GM12864 (cell line): ENCODE measurements at regions not wholly inside any gene's neighbourhood (a gene's known extent, or its start where the extent isn't known, plus 50 kb on each side); places are given as distances from the start of the nearest gene placed in this dataset.

Source experiments
- DNase-seq: peaks from one replicate; pipeline ENCODE4 v3.0.0-alpha.2; 2011; ENCODE audit warnings: low read depth
- H3K4me3 ChIP-seq: 2 replicates; pipeline ENCODE4 v1.5.1; 2011; ENCODE audit warnings: mild to moderate bottlenecking, low read depth, low read length, control low read depth
- TF ChIP-seq, protein P1 (sequence below): IDR thresholded peaks from 2 replicates; pipeline ENCODE4 v1.5.1; 2011; ENCODE audit warnings: low read depth, mild to moderate bottlenecking, moderate library complexity, low read length, control low read depth, inconsistent platforms; ENCODE audit errors: missing control alignments

DNA sequence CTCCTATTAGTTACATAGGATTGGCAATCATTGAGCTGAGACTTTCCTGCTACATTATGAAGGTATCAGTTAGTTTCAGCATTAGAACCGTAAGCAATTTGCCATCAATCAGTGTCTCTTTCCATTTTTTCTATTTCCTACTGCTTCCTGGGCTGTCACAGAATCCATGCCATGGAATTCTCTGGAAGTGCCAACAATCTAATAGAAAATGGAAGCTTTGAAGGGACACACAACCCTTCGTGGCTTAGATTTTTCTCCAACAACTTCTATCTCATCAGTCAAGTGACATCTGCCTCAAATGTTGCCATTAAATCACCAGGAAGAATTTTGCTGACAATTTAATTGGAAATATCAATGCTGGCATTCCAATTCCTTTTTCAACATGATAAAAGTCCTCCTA lies 183.5 kb upstream of the PARD3B start:
- no peak overlapping the region for H3K4me3 ChIP-seq
- DNase-seq = no peak
- TF ChIP-seq, protein P1, sequence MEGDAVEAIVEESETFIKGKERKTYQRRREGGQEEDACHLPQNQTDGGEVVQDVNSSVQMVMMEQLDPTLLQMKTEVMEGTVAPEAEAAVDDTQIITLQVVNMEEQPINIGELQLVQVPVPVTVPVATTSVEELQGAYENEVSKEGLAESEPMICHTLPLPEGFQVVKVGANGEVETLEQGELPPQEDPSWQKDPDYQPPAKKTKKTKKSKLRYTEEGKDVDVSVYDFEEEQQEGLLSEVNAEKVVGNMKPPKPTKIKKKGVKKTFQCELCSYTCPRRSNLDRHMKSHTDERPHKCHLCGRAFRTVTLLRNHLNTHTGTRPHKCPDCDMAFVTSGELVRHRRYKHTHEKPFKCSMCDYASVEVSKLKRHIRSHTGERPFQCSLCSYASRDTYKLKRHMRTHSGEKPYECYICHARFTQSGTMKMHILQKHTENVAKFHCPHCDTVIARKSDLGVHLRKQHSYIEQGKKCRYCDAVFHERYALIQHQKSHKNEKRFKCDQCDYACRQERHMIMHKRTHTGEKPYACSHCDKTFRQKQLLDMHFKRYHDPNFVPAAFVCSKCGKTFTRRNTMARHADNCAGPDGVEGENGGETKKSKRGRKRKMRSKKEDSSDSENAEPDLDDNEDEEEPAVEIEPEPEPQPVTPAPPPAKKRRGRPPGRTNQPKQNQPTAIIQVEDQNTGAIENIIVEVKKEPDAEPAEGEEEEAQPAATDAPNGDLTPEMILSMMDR = no peak

DNA sequence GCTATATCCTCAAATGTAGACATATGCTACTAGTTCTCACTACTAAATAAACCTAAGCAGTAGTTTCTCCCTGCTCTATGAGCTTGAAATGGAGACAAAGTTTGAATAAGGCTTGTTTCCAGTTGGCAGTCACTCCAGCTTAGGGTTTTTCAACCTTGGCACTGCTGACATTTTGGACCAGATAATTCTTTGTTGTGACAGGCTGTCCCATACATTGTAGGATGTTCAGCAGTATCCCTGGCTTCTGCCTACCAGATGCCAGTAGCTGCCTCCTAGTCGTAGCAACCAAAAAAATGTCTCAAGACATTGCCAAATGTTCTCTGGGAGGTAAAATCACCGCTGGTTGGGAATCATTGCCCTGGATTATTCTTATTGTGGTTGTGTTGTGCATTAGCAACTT lies 182.7 kb upstream of the PARD3B start:
- H3K4me3 ChIP-seq = no peak overlapping the region
- TF ChIP-seq, protein P1 = no peak
- no peak for DNase-seq

DNA sequence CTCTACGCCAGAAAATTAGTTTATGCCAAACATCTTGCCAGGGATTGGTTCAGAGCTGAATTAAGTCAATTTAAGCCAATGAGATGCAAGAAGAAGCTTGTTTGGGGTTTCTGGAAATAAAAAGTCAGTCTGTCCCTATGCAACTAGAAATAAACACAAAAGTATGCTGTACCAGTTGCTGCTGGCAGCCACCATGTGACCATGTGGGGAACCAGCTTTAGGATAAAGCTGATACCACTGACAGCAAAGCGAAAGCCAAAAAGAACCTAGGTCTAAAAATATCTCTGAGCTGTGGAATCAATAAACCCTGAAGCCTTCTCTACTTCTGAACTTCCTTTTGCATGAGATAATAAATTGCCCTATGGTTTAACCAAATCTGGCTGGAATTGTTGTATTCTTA lies 181.8 kb upstream of the PARD3B start:
- DNase-seq = no peak
- no peak overlapping the region for H3K4me3 ChIP-seq
- TF ChIP-seq, protein P1 = no peak

DNA sequence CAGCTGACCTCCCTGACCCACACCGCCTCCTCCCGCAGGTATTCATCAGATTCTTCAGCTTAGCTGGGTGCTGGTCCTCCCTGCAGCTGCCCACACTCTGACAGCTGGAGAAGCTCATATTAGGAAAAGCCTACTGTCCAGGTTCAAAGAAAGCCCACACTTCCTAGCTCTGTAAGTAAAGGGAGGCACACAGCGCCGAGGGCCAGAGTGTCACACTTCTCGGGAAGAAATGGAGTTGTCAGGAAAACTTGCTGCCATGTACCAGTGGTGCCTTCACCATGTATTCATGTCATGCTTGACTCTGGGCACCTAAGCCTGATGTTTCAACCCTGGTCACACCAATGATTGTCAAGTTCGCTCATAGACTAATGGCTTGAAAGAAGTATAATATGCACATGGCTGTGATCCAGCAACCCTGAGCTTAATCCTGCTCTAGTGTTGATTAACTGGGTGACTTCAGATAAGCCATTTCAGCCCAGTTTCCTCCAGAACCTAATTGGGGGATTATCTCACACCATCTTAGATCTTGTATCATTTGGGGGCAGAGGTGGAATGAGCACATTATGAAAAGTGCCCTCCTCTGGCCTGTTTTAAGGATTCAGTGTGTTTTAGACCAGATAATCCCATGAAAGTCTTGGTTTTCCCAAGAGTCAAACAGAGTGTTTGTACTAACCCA lies 180.3 kb upstream of the PARD3B start:
- no peak for DNase-seq
- TF ChIP-seq, protein P1 = no peak
- no peak overlapping the region for H3K4me3 ChIP-seq

DNA sequence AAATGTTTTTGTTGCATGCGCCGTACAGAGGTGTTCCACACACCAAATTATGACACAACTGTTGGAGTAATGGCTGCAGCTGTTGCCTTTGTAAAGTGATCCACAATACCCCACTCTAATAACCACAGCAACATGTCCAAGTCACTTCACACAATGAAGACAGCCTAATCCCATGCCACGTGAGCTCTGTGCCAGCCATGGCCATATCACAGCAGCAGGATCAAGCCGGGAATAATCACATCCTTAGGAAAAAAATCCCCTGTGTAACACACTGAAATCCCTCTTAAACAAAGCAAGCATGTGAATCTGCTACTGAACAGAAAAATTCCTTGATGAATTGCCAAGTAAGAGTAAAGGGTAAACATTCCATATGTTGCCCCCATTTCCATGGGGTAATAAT lies 179.5 kb upstream of the PARD3B start:
- TF ChIP-seq, protein P1 = no peak
- DNase-seq = no peak
- no peak overlapping the region for H3K4me3 ChIP-seq

DNA sequence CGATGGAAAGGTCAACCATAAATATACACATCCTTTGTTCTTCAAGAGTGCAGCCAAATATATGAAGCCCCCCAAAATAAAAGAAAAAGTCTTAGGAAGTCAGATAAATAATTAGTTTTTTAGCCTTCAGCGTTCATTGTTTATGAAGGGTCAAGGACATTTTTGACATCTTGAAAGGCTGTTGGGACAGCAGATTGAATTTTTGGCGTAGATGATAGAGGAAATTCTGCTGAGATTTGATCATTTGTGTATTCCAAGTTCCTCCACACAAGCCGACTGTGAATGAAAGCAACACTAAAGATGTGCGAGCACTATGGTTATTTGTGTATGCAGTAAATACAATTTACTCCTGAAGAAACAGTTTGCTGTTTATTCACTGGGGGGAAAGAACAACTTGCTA lies 177.8 kb upstream of the PARD3B start:
- no peak for DNase-seq
- TF ChIP-seq, protein P1 = no peak
- no peak overlapping the region for H3K4me3 ChIP-seq

DNA sequence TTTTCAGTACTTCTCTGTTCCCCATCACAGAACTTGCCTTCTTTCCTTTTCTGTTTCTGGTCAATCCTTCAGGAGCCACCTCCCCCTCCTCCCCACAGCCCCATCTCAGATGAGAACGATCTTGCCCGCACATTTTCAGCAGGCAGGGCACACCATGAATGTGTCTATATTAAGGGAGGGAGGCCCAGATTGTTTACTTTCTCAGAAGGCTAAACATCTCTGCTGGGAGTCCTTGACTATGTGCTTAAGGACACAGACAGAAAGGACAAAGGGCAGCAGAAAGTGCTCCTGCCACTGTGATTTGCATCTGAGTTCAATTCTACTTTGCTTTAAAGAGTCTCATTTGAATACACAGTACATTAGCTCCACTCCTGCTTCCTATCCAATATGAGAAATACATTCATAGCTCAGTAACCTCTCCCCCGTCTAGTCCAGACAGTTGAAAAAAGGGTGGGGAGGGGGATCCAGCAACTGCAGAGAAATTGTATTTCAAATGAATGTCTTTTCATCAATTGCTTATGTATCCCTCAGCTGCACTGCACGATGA lies 175.0 kb upstream of the PARD3B start:
- TF ChIP-seq, protein P1 = no peak
- DNase-seq = no peak
- no peak overlapping the region for H3K4me3 ChIP-seq
